Neural crest cell (in vitro differentiated cells): ENCODE measurements at regions not wholly inside any gene's neighbourhood (a gene's known extent, or its start where the extent isn't known, plus 50 kb on each side); places are given as distances from the start of the nearest gene placed in this dataset.

Experiments used
- DNase-seq: peaks from one replicate; pipeline ENCODE4 v3.0.0; 2021; ENCODE audit warnings: low read depth, mixed read lengths, low spot score
- H3K27ac Mint-ChIP-seq: one replicate; pipeline ENCODE4 v1.8.0; 2021; ENCODE audit warnings: mild to moderate bottlenecking, mixed read lengths; ENCODE audit not compliant: unreplicated experiment
- H3K27me3 Mint-ChIP-seq: 2 replicates; pipeline ENCODE4 v1.8.0; 2021; ENCODE audit warnings: low read depth, mild to moderate bottlenecking, mixed read lengths
- H3K36me3 Mint-ChIP-seq: 2 replicates; pipeline ENCODE4 v1.8.0; 2021; ENCODE audit warnings: low read depth, mild to moderate bottlenecking, mixed read lengths
- H3K4me1 Mint-ChIP-seq: 2 replicates; pipeline ENCODE4 v1.8.0; 2021; ENCODE audit warnings: mixed read lengths
- H3K4me3 Mint-ChIP-seq: one replicate; pipeline ENCODE4 v1.8.0; 2021; ENCODE audit warnings: mild to moderate bottlenecking, mixed read lengths
- H3K9me3 Mint-ChIP-seq: 2 replicates; pipeline ENCODE4 v1.8.0; 2021; ENCODE audit warnings: mixed read lengths
- CTCF ChIP-seq: fragments of 200-600 bp; sonication (generic); conservative IDR thresholded peaks from 2 replicates; pipeline ENCODE4 v1.5.0; 2021; ENCODE audit warnings: antibody characterized with exemption, mild to moderate bottlenecking

DNA sequence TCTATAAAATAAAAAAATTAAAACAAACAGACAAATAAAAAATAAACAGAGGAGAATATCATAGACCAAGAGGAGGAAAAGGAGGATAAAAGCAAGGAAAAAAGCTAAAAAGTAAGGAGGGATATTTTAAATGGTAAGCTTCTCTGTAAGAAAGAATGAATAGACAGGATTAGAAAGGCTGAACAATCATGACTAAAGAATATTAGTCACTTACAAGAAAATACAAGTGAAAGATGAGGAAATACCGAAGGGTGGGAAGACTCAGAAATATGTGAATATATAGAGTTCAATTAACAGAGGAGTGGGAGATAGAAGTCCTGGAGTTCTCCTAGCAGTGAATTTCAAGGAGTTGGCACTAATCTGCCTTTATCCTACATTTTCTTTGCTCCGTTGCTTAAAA is 162.6 kb downstream of the RTL3 start:
- no peak overlapping the region for H3K4me3 Mint-ChIP-seq

GRCh38 chrX:78493180-78493579 is 165.8 kb upstream of the CYSLTR1 start:
- no peak for TF ChIP-seq CTCF
- no peak overlapping the region for H3K4me3 Mint-ChIP-seq
- no peaks in the 10 kb centered on the region for H3K27me3 Mint-ChIP-seq
- DNase-seq = no peak
- no peaks in the 10 kb centered on the region for H3K36me3 Mint-ChIP-seq
- peaks cover 2% of the 10 kb centered on the region for H3K9me3 Mint-ChIP-seq
- no peak overlapping the region for H3K27ac Mint-ChIP-seq
- peaks cover 7% of the 10 kb centered on the region for H3K4me1 Mint-ChIP-seq

More for the DNA sequence above, 162.6 kb downstream of the RTL3 start:
- H3K4me1 Mint-ChIP-seq = peaks cover 7% of the 10 kb centered on the region
- H3K27me3 Mint-ChIP-seq = no peaks in the 10 kb centered on the region
- DNase-seq = no peak
- H3K27ac Mint-ChIP-seq = no peak overlapping the region
- TF ChIP-seq CTCF = no peak
- H3K36me3 Mint-ChIP-seq = no peaks in the 10 kb centered on the region
- H3K9me3 Mint-ChIP-seq = peaks cover 2% of the 10 kb centered on the region

DNA sequence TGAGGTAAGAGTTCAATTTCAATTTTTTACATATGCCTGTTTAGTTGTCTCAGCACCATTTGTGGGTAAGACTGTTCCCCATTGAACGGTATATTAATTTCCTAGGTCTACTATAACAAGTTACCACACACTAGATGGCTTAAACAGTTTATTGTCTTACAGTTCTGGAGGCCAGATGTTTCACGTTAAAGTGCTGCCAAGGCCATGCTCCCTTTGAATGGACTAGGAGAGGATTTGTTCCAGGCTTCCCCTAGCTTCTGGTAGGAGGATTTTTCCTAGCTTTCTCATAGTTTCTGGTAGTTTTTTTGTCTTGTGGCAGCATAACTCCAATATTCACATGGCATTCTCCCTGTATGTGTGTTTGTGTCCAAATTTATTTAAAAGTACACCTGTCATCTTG is 149.3 kb upstream of the CYSLTR1 start:
- no peak overlapping the region for H3K27ac Mint-ChIP-seq
- TF ChIP-seq CTCF = no peak
- H3K4me3 Mint-ChIP-seq = no peak overlapping the region
- H3K36me3 Mint-ChIP-seq = no peaks in the 10 kb centered on the region
- no peak for DNase-seq
- H3K27me3 Mint-ChIP-seq = no peaks in the 10 kb centered on the region
- no peaks in the 10 kb centered on the region for H3K4me1 Mint-ChIP-seq
- peaks cover 25% of the 10 kb centered on the region for H3K9me3 Mint-ChIP-seq

DNA sequence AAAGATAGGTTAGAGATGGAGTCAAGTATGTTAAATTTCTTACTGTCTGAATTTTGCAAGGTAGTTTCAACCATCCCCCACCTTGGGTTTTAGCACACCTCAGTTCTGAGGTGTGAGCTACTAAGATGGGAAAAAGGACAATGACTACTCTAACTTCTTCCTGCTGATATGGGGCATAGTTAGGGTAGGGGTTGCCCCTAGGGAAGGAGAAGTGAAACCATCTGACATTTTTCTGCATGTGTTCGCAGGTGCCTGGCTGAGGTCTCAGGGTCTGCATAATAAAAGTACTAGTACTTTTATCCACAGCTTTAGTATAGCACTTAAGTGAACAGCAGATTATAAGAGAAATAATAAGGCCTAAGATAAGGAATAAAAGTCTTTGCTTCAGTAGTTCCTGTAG is 129.5 kb upstream of the CYSLTR1 start:
- Mint-ChIP-seq H3K27me3 (no peaks in the 10 kb centered on the region), H3K4me1 (no peaks in the 10 kb centered on the region), H3K9me3 (peaks cover 13% of the 10 kb centered on the region), H3K4me3 (no peak overlapping the region), H3K27ac (no peak overlapping the region), H3K36me3 (no peaks in the 10 kb centered on the region)
- no peak for DNase-seq
- no peak for TF ChIP-seq CTCF

- no peak overlapping the region for H3K4me3 Mint-ChIP-seq
- H3K27me3 Mint-ChIP-seq = no peaks in the 10 kb centered on the region
- no peaks in the 10 kb centered on the region for H3K4me1 Mint-ChIP-seq
- TF ChIP-seq CTCF = no peak
- no peak overlapping the region for H3K27ac Mint-ChIP-seq
- peaks cover 9% of the 10 kb centered on the region for H3K9me3 Mint-ChIP-seq
- no peaks in the 10 kb centered on the region for H3K36me3 Mint-ChIP-seq
- DNase-seq = no peak
Observed at GRCh38 chrX:78455901-78456300, 128.5 kb upstream of the CYSLTR1 start.

DNA sequence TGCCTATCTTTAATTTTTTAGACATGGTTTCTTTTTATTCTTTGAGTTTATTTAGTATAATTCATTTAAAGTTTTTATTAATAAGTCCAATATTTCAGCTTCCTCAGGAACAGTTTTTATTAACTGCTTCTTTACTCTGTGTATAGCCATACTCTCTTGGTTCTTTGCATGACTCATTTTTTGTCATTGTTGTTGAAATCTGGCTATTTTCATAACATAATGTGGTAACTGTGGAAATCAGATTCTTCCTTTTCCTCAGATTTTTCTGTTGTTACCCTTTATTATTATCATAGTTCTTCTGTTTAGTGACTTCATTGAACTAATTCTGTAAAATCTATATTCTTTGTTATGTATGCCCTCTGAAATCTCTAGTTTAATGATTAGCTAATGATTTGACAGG is 124.9 kb upstream of the CYSLTR1 start:
- Mint-ChIP-seq H3K36me3 (no peaks in the 10 kb centered on the region), H3K4me1 (no peaks in the 10 kb centered on the region), H3K9me3 (peaks cover 14% of the 10 kb centered on the region), H3K27ac (no peak overlapping the region), H3K27me3 (no peaks in the 10 kb centered on the region), H3K4me3 (no peak overlapping the region)
- no peak for TF ChIP-seq CTCF
- no peak for DNase-seq
